LNCAP (cell line): ENCODE measurements at regions not wholly inside any gene's neighbourhood (a gene's known extent, or its start where the extent isn't known, plus 50 kb on each side); places are given as distances from the start of the nearest gene placed in this dataset.

Source experiments
- TF ChIP-seq, protein P1 (sequence below): fragments of 450-650 bp; IDR thresholded peaks from 2 replicates; pipeline ENCODE4 v1.5.1; 2017; ENCODE audit warnings: mild to moderate bottlenecking

DNA sequence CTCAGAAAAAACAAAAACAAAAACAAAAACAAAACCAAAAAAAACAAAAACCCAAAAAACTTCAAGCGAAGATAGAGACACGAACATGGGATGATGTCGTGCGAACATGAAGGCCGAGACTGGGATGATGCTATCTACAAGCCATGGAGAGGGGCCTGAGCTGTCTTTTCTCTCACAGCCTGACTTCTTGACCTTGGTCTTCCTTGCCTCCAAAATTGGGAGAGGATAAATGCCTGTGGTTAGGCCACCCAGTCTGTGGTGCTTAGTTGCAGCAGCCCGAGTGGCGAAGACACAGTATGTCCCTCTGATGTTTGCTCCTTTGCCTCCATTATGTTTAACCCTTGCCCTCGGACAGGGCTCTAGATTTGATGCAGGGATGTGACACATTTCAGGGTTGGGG, 130.4 kb upstream of the BASP1 start:
- TF ChIP-seq, protein P1, sequence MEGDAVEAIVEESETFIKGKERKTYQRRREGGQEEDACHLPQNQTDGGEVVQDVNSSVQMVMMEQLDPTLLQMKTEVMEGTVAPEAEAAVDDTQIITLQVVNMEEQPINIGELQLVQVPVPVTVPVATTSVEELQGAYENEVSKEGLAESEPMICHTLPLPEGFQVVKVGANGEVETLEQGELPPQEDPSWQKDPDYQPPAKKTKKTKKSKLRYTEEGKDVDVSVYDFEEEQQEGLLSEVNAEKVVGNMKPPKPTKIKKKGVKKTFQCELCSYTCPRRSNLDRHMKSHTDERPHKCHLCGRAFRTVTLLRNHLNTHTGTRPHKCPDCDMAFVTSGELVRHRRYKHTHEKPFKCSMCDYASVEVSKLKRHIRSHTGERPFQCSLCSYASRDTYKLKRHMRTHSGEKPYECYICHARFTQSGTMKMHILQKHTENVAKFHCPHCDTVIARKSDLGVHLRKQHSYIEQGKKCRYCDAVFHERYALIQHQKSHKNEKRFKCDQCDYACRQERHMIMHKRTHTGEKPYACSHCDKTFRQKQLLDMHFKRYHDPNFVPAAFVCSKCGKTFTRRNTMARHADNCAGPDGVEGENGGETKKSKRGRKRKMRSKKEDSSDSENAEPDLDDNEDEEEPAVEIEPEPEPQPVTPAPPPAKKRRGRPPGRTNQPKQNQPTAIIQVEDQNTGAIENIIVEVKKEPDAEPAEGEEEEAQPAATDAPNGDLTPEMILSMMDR: no peak

- TF ChIP-seq, protein P1: no peak
These were observed 129.4 kb upstream of the BASP1 start for GRCh38 chr5:17088051-17088450.

DNA sequence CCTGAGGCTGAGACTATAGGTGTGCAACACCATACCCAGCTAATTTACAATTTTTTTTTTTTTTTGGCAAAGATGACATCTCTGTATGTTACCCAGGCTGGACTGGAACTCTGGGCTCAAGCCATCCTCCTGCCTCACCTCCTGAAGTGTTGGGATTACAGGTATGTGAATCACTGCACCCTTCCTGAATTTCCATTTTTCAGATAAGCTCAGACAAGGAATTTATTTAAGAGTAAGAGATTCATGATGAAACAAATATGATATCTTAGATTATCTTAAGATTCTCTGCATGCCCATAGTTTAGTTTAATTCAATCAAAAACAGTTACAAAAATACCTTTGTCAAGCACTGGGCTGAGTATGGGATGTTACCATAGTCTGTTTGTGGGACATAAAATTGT, 128.4 kb upstream of the BASP1 start:
- TF ChIP-seq, protein P1: no peak

- TF ChIP-seq, protein P1: no peak
These were observed 127.7 kb upstream of the BASP1 start for GRCh38 chr5:17089690-17090089.

DNA sequence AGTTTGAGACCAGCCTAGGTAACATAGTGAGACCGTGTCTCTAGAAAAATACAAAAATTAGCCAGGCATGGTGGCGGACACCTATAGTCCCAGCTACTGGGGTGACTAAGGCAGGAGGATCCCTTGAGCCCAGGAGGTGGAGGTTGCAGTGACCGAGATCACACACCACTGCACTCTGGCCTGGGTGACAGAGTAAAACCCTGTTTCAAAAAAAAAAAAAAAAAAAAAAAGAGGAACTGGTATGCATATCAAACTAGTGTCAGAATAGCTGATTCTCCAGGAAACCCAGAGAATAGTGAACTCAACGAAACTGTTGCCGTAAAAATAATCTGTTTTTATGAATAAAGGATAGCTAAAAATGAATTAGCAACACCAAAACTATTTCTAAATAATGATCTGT, 126.6 kb upstream of the BASP1 start:
- TF ChIP-seq, protein P1: no peak

DNA sequence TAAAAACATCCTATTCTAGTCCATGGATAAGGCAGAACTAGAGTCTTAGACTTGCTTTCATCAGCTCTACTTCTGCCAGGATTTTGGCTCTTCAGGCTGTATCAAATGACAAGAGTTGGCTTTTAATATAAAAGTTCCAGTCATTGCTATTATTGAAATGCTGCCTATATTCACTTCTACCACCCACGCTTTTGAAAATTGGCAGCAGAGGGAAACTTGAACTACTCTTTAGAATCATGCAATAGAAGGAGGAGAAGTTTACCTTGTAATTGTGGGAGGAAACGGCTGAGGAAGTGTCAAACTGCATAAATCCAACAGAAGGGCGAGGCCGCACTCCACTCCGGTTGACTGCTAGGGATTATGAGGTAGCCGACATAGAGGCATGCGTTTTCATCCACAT, 122.6 kb upstream of the BASP1 start:
- TF ChIP-seq, protein P1: no peak

DNA sequence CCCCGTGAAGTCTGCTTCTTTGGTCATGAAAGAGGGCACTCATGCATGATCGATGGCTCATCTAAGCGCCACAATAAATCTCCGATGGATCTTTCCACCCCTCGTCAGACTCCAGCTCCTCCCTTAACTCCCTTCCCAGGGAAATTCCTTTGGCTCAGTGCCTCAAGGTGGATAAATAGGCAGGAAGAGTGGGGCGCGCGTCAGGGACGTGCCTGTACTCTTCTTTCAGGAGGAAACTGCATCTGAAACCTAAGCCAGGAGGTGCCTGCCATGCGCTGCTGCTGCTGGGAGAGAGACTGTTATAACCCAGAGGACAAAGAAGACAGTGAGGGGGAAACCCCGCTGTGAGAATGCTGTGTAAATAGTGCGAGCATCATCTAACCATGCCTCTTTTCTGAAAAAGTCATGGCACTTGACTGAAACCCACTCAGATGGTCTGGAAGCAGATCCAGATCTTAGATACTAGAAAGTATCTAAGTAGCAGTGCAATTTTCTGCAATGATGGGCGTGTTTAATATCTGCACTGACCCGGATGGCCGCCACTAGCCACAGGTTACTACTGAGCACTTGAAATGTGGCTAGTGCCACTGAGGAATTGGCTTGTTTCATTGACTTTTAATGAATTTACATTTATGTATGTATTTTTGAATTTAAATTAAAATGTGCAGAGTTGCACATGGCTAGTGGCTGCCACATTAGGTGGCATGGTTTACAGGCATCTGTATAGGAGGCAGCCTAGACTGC, 120.3 kb upstream of the BASP1 start:
- TF ChIP-seq, protein P1: no peak

GRCh38 chr5:17099946-17100345, 117.5 kb upstream of the BASP1 start:
- TF ChIP-seq, protein P1: no peak
